ENCODE measurements at regions not wholly inside any gene's neighbourhood (a gene's known extent, or its start where the extent isn't known, plus 50 kb on each side); places are given as distances from the start of the nearest gene placed in this dataset.

GRCh38 chr14:61878931-61879330 is 116.7 kb downstream of the SNAPC1 start:
- TF ChIP-seq, protein P1, sequence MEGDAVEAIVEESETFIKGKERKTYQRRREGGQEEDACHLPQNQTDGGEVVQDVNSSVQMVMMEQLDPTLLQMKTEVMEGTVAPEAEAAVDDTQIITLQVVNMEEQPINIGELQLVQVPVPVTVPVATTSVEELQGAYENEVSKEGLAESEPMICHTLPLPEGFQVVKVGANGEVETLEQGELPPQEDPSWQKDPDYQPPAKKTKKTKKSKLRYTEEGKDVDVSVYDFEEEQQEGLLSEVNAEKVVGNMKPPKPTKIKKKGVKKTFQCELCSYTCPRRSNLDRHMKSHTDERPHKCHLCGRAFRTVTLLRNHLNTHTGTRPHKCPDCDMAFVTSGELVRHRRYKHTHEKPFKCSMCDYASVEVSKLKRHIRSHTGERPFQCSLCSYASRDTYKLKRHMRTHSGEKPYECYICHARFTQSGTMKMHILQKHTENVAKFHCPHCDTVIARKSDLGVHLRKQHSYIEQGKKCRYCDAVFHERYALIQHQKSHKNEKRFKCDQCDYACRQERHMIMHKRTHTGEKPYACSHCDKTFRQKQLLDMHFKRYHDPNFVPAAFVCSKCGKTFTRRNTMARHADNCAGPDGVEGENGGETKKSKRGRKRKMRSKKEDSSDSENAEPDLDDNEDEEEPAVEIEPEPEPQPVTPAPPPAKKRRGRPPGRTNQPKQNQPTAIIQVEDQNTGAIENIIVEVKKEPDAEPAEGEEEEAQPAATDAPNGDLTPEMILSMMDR (IDR thresholded peaks at IDR 0.05; ENCODE audit: insufficient read depth, low read depth, low read length), result no peak
- no peak overlapping the region for H3K4me3 ChIP-seq (ENCODE audit: low read depth, low read length)
- DNase-seq (ENCODE audit: low read depth), result no peak

DNA sequence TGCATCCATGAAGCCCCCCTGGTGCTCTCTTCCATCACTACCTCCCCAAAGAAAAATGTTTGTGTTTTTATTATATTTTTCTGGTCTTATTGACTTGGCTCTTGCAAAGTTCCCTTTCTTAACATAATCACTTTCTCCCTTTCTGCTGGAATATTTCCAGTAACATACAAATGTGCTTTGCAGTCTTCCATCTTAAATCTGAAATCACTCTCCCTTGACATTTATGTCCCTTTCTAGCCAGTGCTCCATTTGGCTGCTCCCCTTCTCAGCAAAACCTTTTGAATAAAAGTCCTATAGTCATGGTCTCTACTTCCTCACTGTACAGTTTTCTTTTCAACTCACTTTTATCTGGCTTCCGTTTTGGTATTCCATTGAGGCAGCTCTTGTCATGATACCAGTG is 118.8 kb downstream of the SNAPC1 start:
- DNase-seq (ENCODE audit: low read depth), result no peak
- H3K4me3 ChIP-seq (ENCODE audit: low read depth, low read length), result no peak overlapping the region
- TF ChIP-seq, protein P1 (IDR thresholded peaks at IDR 0.05; ENCODE audit: insufficient read depth, low read depth, low read length), result no peak

DNA sequence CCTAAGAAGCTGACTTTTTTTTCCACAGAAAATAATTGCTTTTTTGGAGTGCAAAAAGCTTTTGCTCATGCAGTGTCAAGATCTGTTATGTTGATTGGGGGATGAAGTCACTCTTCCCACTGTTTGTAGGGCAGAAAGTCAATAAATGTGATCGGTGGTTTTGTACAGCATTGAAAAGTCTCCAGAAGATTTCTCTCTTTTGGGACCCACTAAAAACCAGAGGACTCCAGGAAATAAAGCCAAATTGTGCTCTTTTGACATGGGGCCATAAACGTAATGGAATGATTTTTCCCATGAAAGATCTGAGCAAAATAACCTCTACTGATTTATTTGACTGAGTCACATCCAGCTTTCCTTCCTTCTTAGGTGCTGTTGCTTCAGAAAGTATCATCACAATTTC is 122.5 kb downstream of the SNAPC1 start:
- DNase-seq (ENCODE audit: low read depth), result no peak
- H3K4me3 ChIP-seq (ENCODE audit: low read depth, low read length), result no peak overlapping the region
- TF ChIP-seq, protein P1 (IDR thresholded peaks at IDR 0.05; ENCODE audit: insufficient read depth, low read depth, low read length), result no peak

- no peak for DNase-seq (ENCODE audit: low read depth)
- no peak overlapping the region for H3K4me3 ChIP-seq (ENCODE audit: low read depth, low read length)
- TF ChIP-seq, protein P1 (IDR thresholded peaks at IDR 0.05; ENCODE audit: insufficient read depth, low read depth, low read length), result no peak
These were observed 123.2 kb downstream of the SNAPC1 start for GRCh38 chr14:61885203-61885961.

GRCh38 chr14:61887628-61888027 is 125.4 kb downstream of the SNAPC1 start:
- TF ChIP-seq, protein P1 (IDR thresholded peaks at IDR 0.05; ENCODE audit: insufficient read depth, low read depth, low read length), result no peak
- no peak overlapping the region for H3K4me3 ChIP-seq (ENCODE audit: low read depth, low read length)
- DNase-seq (ENCODE audit: low read depth), result no peak

DNA sequence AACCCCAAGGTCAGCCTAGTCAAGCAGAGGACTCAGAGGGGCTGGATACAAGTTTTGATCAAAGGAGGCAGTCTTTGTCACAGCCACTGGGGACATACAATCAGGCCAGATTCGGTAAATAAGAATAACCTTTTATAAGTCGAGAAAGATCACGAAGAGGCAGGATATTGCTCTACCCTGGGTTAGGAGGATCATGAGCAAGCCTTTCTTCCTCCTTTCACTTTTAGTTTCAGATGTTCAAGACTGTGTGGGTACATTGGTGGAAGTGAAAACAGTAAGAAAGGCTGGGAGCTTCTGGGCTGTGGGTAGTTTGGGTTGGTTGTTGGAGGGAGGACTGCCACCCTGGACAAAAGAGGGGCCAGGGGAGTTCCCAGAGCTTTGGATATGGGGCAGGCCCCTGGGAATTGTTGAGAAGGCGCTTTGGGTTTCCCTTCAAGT is 127.7 kb downstream of the SNAPC1 start:
- no peak for DNase-seq (ENCODE audit: low read depth)
- no peak overlapping the region for H3K4me3 ChIP-seq (ENCODE audit: low read depth, low read length)
- TF ChIP-seq, protein P1 (IDR thresholded peaks at IDR 0.05; ENCODE audit: insufficient read depth, low read depth, low read length), result no peak

GRCh38 chr14:61891170-61891569 is 128.9 kb downstream of the SNAPC1 start:
- TF ChIP-seq, protein P1 (IDR thresholded peaks at IDR 0.05; ENCODE audit: insufficient read depth, low read depth, low read length), result no peak
- no peak overlapping the region for H3K4me3 ChIP-seq (ENCODE audit: low read depth, low read length)
- DNase-seq (ENCODE audit: low read depth), result no peak

All from fibroblast of villous mesenchyme (primary cell).